ENCODE measurements at regions not wholly inside any gene's neighbourhood (a gene's known extent, or its start where the extent isn't known, plus 50 kb on each side); places are given as distances from the start of the nearest gene placed in this dataset.

DNA sequence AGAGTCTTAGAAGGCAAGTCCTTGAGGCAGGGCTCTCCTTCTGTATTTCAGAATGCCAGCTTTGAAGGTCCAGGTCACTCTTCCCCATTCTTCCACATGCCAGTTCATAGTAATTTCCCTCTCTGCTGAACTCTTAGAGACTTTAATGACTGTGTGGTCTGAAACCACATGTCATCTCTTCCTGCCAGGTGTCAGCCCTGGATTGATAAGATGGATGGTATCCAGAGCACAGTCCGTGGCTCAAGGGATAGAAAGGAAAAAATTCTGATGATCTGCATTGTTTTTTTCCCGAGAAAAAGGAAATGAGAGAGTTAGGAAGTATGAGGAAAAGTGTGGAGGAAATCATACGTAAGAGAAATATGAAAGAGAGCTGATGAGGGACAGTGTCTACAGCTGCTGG is 250.9 kb downstream of the TPBG start:
- Histone ChIP-seq H3K4me3 (no peak overlapping the region), H3K9me3 (no peaks in the 10 kb centered on the region), H3K27ac (no peak overlapping the region), H3K4me1 (no peaks in the 10 kb centered on the region), H3K27me3 (no peaks in the 10 kb centered on the region), H3K36me3 (ENCODE audit: low read depth, missing control alignments) (no peaks in the 10 kb centered on the region)
- TF ChIP-seq, protein P1, sequence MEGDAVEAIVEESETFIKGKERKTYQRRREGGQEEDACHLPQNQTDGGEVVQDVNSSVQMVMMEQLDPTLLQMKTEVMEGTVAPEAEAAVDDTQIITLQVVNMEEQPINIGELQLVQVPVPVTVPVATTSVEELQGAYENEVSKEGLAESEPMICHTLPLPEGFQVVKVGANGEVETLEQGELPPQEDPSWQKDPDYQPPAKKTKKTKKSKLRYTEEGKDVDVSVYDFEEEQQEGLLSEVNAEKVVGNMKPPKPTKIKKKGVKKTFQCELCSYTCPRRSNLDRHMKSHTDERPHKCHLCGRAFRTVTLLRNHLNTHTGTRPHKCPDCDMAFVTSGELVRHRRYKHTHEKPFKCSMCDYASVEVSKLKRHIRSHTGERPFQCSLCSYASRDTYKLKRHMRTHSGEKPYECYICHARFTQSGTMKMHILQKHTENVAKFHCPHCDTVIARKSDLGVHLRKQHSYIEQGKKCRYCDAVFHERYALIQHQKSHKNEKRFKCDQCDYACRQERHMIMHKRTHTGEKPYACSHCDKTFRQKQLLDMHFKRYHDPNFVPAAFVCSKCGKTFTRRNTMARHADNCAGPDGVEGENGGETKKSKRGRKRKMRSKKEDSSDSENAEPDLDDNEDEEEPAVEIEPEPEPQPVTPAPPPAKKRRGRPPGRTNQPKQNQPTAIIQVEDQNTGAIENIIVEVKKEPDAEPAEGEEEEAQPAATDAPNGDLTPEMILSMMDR (IDR thresholded peaks at IDR 0.05), result no peak
- TF ChIP-seq POLR2A (IDR thresholded peaks at IDR 0.05), result no peak
- no peak for DNase-seq
- intact Hi-C loops (cut with DNase I; ENCODE audit: low total_unique reads), result no loop called here
- 66 to 71% methylated on average over 3 of the region's 3 CpGs for WGBS, 2 donors

DNA sequence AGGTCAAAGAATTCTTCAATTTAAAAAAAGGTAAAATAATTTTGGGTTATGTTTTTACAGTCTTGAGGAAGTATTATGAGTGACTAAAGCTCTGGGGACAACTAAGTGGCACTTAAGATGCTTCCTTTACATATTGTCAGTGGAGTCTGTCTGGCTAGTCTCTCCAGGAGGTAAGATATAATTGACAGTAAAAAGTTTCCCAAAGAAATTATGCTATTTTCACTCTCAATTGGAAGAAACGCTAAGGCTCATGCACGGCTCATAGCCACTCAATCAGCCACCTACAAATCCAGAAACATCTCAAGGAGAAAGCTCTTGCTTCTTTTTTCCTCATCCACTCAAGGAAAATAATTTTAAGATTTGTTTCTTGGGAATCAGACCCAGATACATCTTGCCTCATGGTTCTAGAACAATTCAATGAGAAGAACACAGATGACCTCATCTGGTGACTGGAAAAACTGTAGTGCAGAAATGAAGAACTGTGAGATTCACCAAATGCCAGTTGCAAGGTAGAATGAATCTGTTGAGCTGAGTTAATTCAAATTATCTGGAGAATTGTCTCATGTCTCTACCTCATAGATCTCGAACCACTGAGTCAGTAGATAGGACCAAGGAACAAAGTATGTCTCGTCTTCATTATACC is 252.9 kb downstream of the TPBG start:
- no peaks in the 10 kb centered on the region for H3K4me1 ChIP-seq
- TF ChIP-seq, protein P1 (IDR thresholded peaks at IDR 0.05), result no peak
- TF ChIP-seq POLR2A (IDR thresholded peaks at IDR 0.05), result no peak
- no peak overlapping the region for H3K4me3 ChIP-seq
- 86 to 88% methylated on average over 4 of the region's 4 CpGs for WGBS, 2 donors
- intact Hi-C loops (cut with DNase I; ENCODE audit: low total_unique reads), result no loop called here
- no peak overlapping the region for H3K27ac ChIP-seq
- no peaks in the 10 kb centered on the region for H3K36me3 ChIP-seq (ENCODE audit: low read depth, missing control alignments)
- no peaks in the 10 kb centered on the region for H3K9me3 ChIP-seq
- no peaks in the 10 kb centered on the region for H3K27me3 ChIP-seq
- no peak for DNase-seq

DNA sequence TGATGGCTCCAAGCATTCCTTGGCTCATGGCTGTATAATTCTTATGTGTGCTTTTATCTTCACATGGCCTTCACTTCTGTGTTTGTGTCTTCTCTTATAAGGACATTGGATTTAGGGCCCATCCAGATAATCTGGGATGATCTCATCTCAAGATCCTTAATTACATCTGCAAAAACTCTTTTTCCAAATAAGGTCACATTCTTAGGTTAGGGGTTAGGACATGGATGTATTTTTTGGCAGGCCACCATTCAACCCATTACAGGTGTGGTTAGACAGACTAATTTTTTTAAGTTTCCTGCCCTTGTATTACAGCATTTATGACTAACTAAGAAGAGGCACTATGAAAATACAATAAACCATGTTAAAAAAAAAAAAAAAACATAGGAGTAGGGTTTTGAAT is 254.0 kb downstream of the TPBG start:
- intact Hi-C loops (cut with DNase I; ENCODE audit: low total_unique reads), result no loop called here
- no peaks in the 10 kb centered on the region for H3K9me3 ChIP-seq
- no peak for DNase-seq
- no peak overlapping the region for H3K4me3 ChIP-seq
- no peak for TF ChIP-seq POLR2A (IDR thresholded peaks at IDR 0.05)
- TF ChIP-seq, protein P1 (IDR thresholded peaks at IDR 0.05), result no peak
- no peaks in the 10 kb centered on the region for H3K4me1 ChIP-seq
- no peaks in the 10 kb centered on the region for H3K36me3 ChIP-seq (ENCODE audit: low read depth, missing control alignments)
- H3K27me3 ChIP-seq, result no peaks in the 10 kb centered on the region
- H3K27ac ChIP-seq, result no peak overlapping the region

- Histone ChIP-seq H3K36me3 (ENCODE audit: low read depth, missing control alignments) (no peaks in the 10 kb centered on the region), H3K4me1 (no peaks in the 10 kb centered on the region), H3K9me3 (no peaks in the 10 kb centered on the region), H3K27me3 (no peaks in the 10 kb centered on the region), H3K27ac (no peak overlapping the region), H3K4me3 (no peak overlapping the region)
- intact Hi-C loops (cut with DNase I; ENCODE audit: low total_unique reads), result no loop called here
- TF ChIP-seq, protein P1 (IDR thresholded peaks at IDR 0.05), result no peak
- no peak for TF ChIP-seq POLR2A (IDR thresholded peaks at IDR 0.05)
- no peak for DNase-seq
Observed at GRCh38 chr6:82619573-82619972, 256.0 kb downstream of the TPBG start.

GRCh38 chr6:82622461-82622860 is 258.8 kb downstream of the TPBG start:
- H3K9me3 ChIP-seq, result no peaks in the 10 kb centered on the region
- no peaks in the 10 kb centered on the region for H3K4me1 ChIP-seq
- H3K27me3 ChIP-seq, result no peaks in the 10 kb centered on the region
- intact Hi-C loops (cut with DNase I; ENCODE audit: low total_unique reads), result no loop called here
- no peaks in the 10 kb centered on the region for H3K36me3 ChIP-seq (ENCODE audit: low read depth, missing control alignments)
- no peak overlapping the region for H3K27ac ChIP-seq
- TF ChIP-seq POLR2A (IDR thresholded peaks at IDR 0.05), result no peak
- TF ChIP-seq, protein P1 (IDR thresholded peaks at IDR 0.05), result no peak
- no peak for DNase-seq
- no peak overlapping the region for H3K4me3 ChIP-seq
